ENCODE measurements at regions not wholly inside any gene's neighbourhood (a gene's known extent, or its start where the extent isn't known, plus 50 kb on each side); places are given as distances from the start of the nearest gene placed in this dataset.

- Histone ChIP-seq H2BK120ac (ENCODE audit: low read depth, low read length) (no peak overlapping the region), H3K56ac (ENCODE audit: extremely low read depth, insufficient read depth, low read length) (no peak overlapping the region), H3K9me3 (ENCODE audit: control insufficient read depth, insufficient read depth, low read length) (no peaks in the 10 kb centered on the region), H2BK5ac (ENCODE audit: low read depth, low read length, poor library complexity, severe bottlenecking) (no peak overlapping the region), H4K5ac (ENCODE audit: low read depth, low read length) (no peak overlapping the region), H3K79me1 (ENCODE audit: low read depth in 1 of 2, low read length in 2 of 2) (no peaks in the 10 kb centered on the region), H3K4ac (ENCODE audit: low read depth, low read length) (no peak overlapping the region), H3K4me3 (ENCODE audit: insufficient read depth, low read depth, low read length) (no peak overlapping the region), H3K4me1 (ENCODE audit: control insufficient read depth, insufficient read depth, low read length) (no peaks in the 10 kb centered on the region), H4K20me1 (ENCODE audit: insufficient read depth, low read length) (no peaks in the 10 kb centered on the region), H3K36me3 (ENCODE audit: control insufficient read depth, insufficient read depth, low read length) (no peaks in the 10 kb centered on the region), H3K18ac (ENCODE audit: low read depth, low read length) (no peak overlapping the region), H3K14ac (replicated peaks; ENCODE audit: low read depth, low read length) (no peak overlapping the region), H3K27me3 (ENCODE audit: control insufficient read depth, insufficient read depth, low read length) (no peaks in the 10 kb centered on the region), H3K9ac (ENCODE audit: low read depth, low read length) (no peak overlapping the region), H3K9me1 (ENCODE audit: insufficient read depth, low read length) (no peaks in the 10 kb centered on the region), H4K8ac (ENCODE audit: low read depth in 2 of 2, low read length in 2 of 2) (no peak overlapping the region), H2BK15ac (ENCODE audit: low read depth, low read length) (no peak overlapping the region), H2AK5ac (ENCODE audit: low read depth, low read length) (no peak overlapping the region), H3K4me2 (ENCODE audit: low read depth, low read length) (no peak overlapping the region), H2BK20ac (ENCODE audit: low read depth, low read length) (no peak overlapping the region), H3K27ac (ENCODE audit: insufficient read depth, low read length) (no peak overlapping the region), H4K91ac (ENCODE audit: insufficient read depth, low read depth, low read length) (no peak overlapping the region), H2AK9ac (replicated peaks; ENCODE audit: low read depth, low read length, poor library complexity) (no peak overlapping the region), H3K23ac (ENCODE audit: low read depth, low read length) (no peak overlapping the region), H2AFZ (replicated peaks; ENCODE audit: low read length, poor library complexity) (no peak overlapping the region)
- WGBS, 2 experiments (ENCODE audit: extremely low coverage in 2 of 2, insufficient read length in 1 of 2), result no CpG with 5 or more reads among the region's 3 CpGs
- in situ Hi-C loops (cut with MboI; ENCODE audit: low sequenced_read_pairs), result no loop called here
- intact Hi-C loops (cut with micrococcal nuclease), result no loop called here
- no peak for ATAC-seq (ENCODE audit: low read depth)
- CTCF ChIA-PET, result no interaction called here
- DNase-seq, result no peak
- POLR2A ChIA-PET (ENCODE audit: unreplicated experiment), result no interaction called here
- dilution Hi-C loops (cut with HindIII; ENCODE audit: low sequenced_read_pairs, unreplicated experiment), result no loop called here
- no TSS peak for BruUV-seq (replicated peaks)
- TF ChIP-seq FOS (IDR thresholded peaks at IDR 0.05; ENCODE audit: low read depth, low read length) (no peak), MAFK (IDR thresholded peaks at IDR 0.05; ENCODE audit: low read depth, low read length) (no peak), POLR2A (IDR thresholded peaks at IDR 0.05; ENCODE audit: low read depth, low read length) (no peak), NFE2L2 (IDR thresholded peaks at IDR 0.05; ENCODE audit: low read depth, low read length) (no peak), MAZ (IDR thresholded peaks at IDR 0.05; ENCODE audit: borderline replicate concordance, low read depth, low read length) (no peak), CEBPB (IDR thresholded peaks at IDR 0.05; ENCODE audit: low read depth, low read length) (no peak), SMC3 (IDR thresholded peaks at IDR 0.05; ENCODE audit: low read depth, low read length) (no peak), RAD21 (IDR thresholded peaks at IDR 0.05; ENCODE audit: low read length) (no peak), BHLHE40 (IDR thresholded peaks at IDR 0.05; ENCODE audit: low read depth, low read length) (no peak), CTCF (conservative IDR thresholded peaks at IDR 0.05; ENCODE audit: low read depth, low read length) (no peak), CHD1 (IDR thresholded peaks at IDR 0.05; ENCODE audit: low read depth, low read length) (no peak), MXI1 (IDR thresholded peaks at IDR 0.05; ENCODE audit: borderline replicate concordance, low read depth, low read length) (no peak), RFX5 (IDR thresholded peaks at IDR 0.05; ENCODE audit: low read depth, low read length) (no peak), USF2 (IDR thresholded peaks at IDR 0.05; ENCODE audit: low read depth, low read length) (no peak), ELK1 (IDR thresholded peaks at IDR 0.05; ENCODE audit: borderline replicate concordance, low read depth, low read length) (no peak), RCOR1 (IDR thresholded peaks at IDR 0.05; ENCODE audit: insufficient replicate concordance, low read length) (no peak)
Measured at GRCh38 chr21:15193937-15194336, 129.1 kb upstream of the NRIP1 start.

Measured in IMR-90 (cell line).